Neural cell (in vitro differentiated cells): ENCODE measurements at regions not wholly inside any gene's neighbourhood (a gene's known extent, or its start where the extent isn't known, plus 50 kb on each side); places are given as distances from the start of the nearest gene placed in this dataset.

Experiments
- H2AFZ ChIP-seq: fragments of 200-600, 300-800 bp; sonication (generic), shearing (Covaris generic); 2 replicates; pipeline ENCODE4 v1.6.0; 2014; ENCODE audit warnings: low read depth, mild to moderate bottlenecking, antibody characterized with exemption, low read length, moderate library complexity
- H3F3A ChIP-seq: fragments of 200-600 bp; shearing (Covaris generic); 2 replicates; pipeline ENCODE4 v1.6.1; 2016; ENCODE audit warnings: mild to moderate bottlenecking, moderate library complexity, mixed read lengths, antibody characterized with exemption, low read length; ENCODE audit not compliant: insufficient read depth, poor library complexity, severe bottlenecking
- H3K27ac ChIP-seq: fragments of 200-600, 300-800 bp; sonication (generic), shearing (Covaris generic); 2 replicates; pipeline ENCODE4 v1.5.1; 2014; ENCODE audit warnings: mild to moderate bottlenecking, low read length, moderate library complexity
- H3K27me3 ChIP-seq: fragments of 300-800, 200-600 bp; sonication (generic), shearing (Covaris generic); 2 replicates; pipeline ENCODE4 v1.6.0; 2014; ENCODE audit warnings: mild to moderate bottlenecking, low read depth, low read length, moderate library complexity; ENCODE audit not compliant: insufficient read depth
- H3K36me3 ChIP-seq: fragments of 300-800, 200-600 bp; sonication (generic), shearing (Covaris generic); 2 replicates; pipeline ENCODE4 v1.5.1; 2014; ENCODE audit warnings: mild to moderate bottlenecking, antibody characterized with exemption, low read length, moderate library complexity; ENCODE audit not compliant: insufficient read depth
- H3K4me2 ChIP-seq: fragments of 300-800, 200-600 bp; sonication (generic), shearing (Covaris generic); 2 replicates; pipeline ENCODE4 v1.6.0; 2014; ENCODE audit warnings: mild to moderate bottlenecking, low read length
- H3K4me3 ChIP-seq: fragments of 300-800, 200-600 bp; sonication (generic), shearing (Covaris generic); 2 replicates; pipeline ENCODE4 v1.5.1; 2014; ENCODE audit warnings: mild to moderate bottlenecking, low read length, moderate library complexity
- H3K79me2 ChIP-seq: fragments of 200-600 bp; shearing (Covaris generic); replicated peaks from 2 replicates; pipeline ENCODE4 v1.6.0; 2014; ENCODE audit warnings: mild to moderate bottlenecking, low read length, moderate library complexity; ENCODE audit not compliant: insufficient read depth
- H3K9ac ChIP-seq: fragments of 300-800, 200-600 bp; sonication (generic), shearing (Covaris generic); 2 replicates; pipeline ENCODE4 v1.6.1; 2016; ENCODE audit warnings: mild to moderate bottlenecking, low read length, mixed read lengths
- H3K9me2 ChIP-seq: fragments of 200-600 bp; shearing (Covaris generic); 2 replicates; pipeline ENCODE4 v1.6.1; 2016; ENCODE audit warnings: mild to moderate bottlenecking, low read length, mixed read lengths; ENCODE audit not compliant: insufficient read depth
- H3K9me3 ChIP-seq: fragments of 200-600, 300-800 bp; sonication (generic), shearing (Covaris generic); 2 replicates; pipeline ENCODE4 v1.6.1; 2016; ENCODE audit warnings: mild to moderate bottlenecking, mixed run types, low read length, moderate library complexity, mixed read lengths
- H4K20me1 ChIP-seq: fragments of 200-600 bp; shearing (Covaris generic); 2 replicates; pipeline ENCODE4 v1.6.1; 2016; ENCODE audit warnings: mild to moderate bottlenecking, mixed run types; ENCODE audit not compliant: insufficient read depth
- EP300 ChIP-seq: fragments of 450-650 bp; conservative IDR thresholded peaks from 2 replicates; pipeline ENCODE4 v1.6.1; 2014; ENCODE audit warnings: antibody characterized with exemption, mild to moderate bottlenecking, moderate library complexity; ENCODE audit not compliant: poor library complexity, severe bottlenecking
- EZH2 ChIP-seq: fragments of 200-600, 300-800 bp; shearing (Covaris generic), sonication (generic); IDR thresholded peaks from 2 replicates; pipeline ENCODE4 v1.6.1; 2014; ENCODE audit warnings: antibody characterized with exemption, low read length, borderline replicate concordance, mild to moderate bottlenecking; ENCODE audit not compliant: insufficient read depth, poor library complexity, severe bottlenecking
- MXI1 ChIP-seq: fragments of 450-650 bp; conservative IDR thresholded peaks from 2 replicates; pipeline ENCODE4 v1.6.1; 2014; ENCODE audit warnings: antibody characterized with exemption, mild to moderate bottlenecking; ENCODE audit not compliant: poor library complexity, severe bottlenecking
- POLR2AphosphoS5 ChIP-seq: IDR thresholded peaks from 2 replicates; pipeline ENCODE4 v1.6.1; 2012
- RAD21 ChIP-seq: fragments of 450-650 bp; conservative IDR thresholded peaks from 2 replicates; pipeline ENCODE4 v1.6.1; 2014; ENCODE audit warnings: antibody characterized with exemption, mild to moderate bottlenecking, moderate library complexity
- SMC3 ChIP-seq: fragments of 450-650 bp; conservative IDR thresholded peaks from 2 replicates; pipeline ENCODE4 v1.6.1; 2014; ENCODE audit warnings: antibody characterized with exemption, mild to moderate bottlenecking, moderate library complexity; ENCODE audit not compliant: poor library complexity
- TAF1 ChIP-seq: IDR thresholded peaks from 2 replicates; pipeline ENCODE4 v1.6.1; 2012; ENCODE audit warnings: low read depth
- TF ChIP-seq, protein P1 (sequence below): IDR thresholded peaks from 2 replicates; pipeline ENCODE4 v1.6.1; 2012; ENCODE audit warnings: borderline replicate concordance
- TF ChIP-seq, protein P2 (sequence below): fragments of 450-650 bp; IDR thresholded peaks from 2 replicates; pipeline ENCODE4 v1.5.1; 2014; ENCODE audit warnings: antibody characterized with exemption, mild to moderate bottlenecking, moderate library complexity; ENCODE audit not compliant: poor library complexity, severe bottlenecking

GRCh38 chr6:151675746-151676459, 131.6 kb upstream of the ESR1 start:
- Histone ChIP-seq H3K9me3 (no peaks in the 10 kb centered on the region), H3K27me3 (no peaks in the 10 kb centered on the region), H2AFZ (no peak overlapping the region), H3K79me2 (no peaks in the 10 kb centered on the region), H3K36me3 (no peaks in the 10 kb centered on the region), H3K9ac (no peak overlapping the region), H3K4me3 (no peak overlapping the region), H4K20me1 (no peaks in the 10 kb centered on the region), H3K4me2 (no peak overlapping the region), H3K9me2 (no peaks in the 10 kb centered on the region), H3K27ac (no peak overlapping the region), H3F3A (no peaks in the 10 kb centered on the region)
- TF ChIP-seq SMC3: peak; percentile 70
- TF ChIP-seq EP300: no peak
- TF ChIP-seq POLR2AphosphoS5: no peak
- no peak for TF ChIP-seq EZH2
- TF ChIP-seq, protein P1, sequence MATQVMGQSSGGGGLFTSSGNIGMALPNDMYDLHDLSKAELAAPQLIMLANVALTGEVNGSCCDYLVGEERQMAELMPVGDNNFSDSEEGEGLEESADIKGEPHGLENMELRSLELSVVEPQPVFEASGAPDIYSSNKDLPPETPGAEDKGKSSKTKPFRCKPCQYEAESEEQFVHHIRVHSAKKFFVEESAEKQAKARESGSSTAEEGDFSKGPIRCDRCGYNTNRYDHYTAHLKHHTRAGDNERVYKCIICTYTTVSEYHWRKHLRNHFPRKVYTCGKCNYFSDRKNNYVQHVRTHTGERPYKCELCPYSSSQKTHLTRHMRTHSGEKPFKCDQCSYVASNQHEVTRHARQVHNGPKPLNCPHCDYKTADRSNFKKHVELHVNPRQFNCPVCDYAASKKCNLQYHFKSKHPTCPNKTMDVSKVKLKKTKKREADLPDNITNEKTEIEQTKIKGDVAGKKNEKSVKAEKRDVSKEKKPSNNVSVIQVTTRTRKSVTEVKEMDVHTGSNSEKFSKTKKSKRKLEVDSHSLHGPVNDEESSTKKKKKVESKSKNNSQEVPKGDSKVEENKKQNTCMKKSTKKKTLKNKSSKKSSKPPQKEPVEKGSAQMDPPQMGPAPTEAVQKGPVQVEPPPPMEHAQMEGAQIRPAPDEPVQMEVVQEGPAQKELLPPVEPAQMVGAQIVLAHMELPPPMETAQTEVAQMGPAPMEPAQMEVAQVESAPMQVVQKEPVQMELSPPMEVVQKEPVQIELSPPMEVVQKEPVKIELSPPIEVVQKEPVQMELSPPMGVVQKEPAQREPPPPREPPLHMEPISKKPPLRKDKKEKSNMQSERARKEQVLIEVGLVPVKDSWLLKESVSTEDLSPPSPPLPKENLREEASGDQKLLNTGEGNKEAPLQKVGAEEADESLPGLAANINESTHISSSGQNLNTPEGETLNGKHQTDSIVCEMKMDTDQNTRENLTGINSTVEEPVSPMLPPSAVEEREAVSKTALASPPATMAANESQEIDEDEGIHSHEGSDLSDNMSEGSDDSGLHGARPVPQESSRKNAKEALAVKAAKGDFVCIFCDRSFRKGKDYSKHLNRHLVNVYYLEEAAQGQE: no peak
- TF ChIP-seq RAD21: peak; percentile 70
- TF ChIP-seq TAF1: no peak
- TF ChIP-seq, protein P2, sequence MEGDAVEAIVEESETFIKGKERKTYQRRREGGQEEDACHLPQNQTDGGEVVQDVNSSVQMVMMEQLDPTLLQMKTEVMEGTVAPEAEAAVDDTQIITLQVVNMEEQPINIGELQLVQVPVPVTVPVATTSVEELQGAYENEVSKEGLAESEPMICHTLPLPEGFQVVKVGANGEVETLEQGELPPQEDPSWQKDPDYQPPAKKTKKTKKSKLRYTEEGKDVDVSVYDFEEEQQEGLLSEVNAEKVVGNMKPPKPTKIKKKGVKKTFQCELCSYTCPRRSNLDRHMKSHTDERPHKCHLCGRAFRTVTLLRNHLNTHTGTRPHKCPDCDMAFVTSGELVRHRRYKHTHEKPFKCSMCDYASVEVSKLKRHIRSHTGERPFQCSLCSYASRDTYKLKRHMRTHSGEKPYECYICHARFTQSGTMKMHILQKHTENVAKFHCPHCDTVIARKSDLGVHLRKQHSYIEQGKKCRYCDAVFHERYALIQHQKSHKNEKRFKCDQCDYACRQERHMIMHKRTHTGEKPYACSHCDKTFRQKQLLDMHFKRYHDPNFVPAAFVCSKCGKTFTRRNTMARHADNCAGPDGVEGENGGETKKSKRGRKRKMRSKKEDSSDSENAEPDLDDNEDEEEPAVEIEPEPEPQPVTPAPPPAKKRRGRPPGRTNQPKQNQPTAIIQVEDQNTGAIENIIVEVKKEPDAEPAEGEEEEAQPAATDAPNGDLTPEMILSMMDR: peak; percentile 68

- Histone ChIP-seq H3K9me3 (no peaks in the 10 kb centered on the region), H3K27ac (no peak overlapping the region), H3K4me3 (no peak overlapping the region), H3K4me2 (no peak overlapping the region), H3F3A (no peaks in the 10 kb centered on the region), H3K27me3 (no peaks in the 10 kb centered on the region), H3K9me2 (no peaks in the 10 kb centered on the region), H3K36me3 (no peaks in the 10 kb centered on the region), H2AFZ (no peak overlapping the region), H3K9ac (no peak overlapping the region), H3K79me2 (no peaks in the 10 kb centered on the region), H4K20me1 (no peaks in the 10 kb centered on the region)
- TF ChIP-seq EP300: no peak
- TF ChIP-seq SMC3: no peak
- TF ChIP-seq RAD21: no peak
- TF ChIP-seq, protein P1: no peak
- no peak for TF ChIP-seq POLR2AphosphoS5
- TF ChIP-seq, protein P2: no peak
- TF ChIP-seq TAF1: no peak
- TF ChIP-seq EZH2: no peak
- TF ChIP-seq MXI1: no peak
These were observed 131.0 kb upstream of the ESR1 start for GRCh38 chr6:151676460-151676945.
